Kidney epithelial cell (primary cell): ENCODE measurements at regions not wholly inside any gene's neighbourhood (a gene's known extent, or its start where the extent isn't known, plus 50 kb on each side); places are given as distances from the start of the nearest gene placed in this dataset.

Experiments
- DNase-seq: peaks from one replicate; pipeline ENCODE4 v3.0.0-alpha.2; 2010; ENCODE audit warnings: low read depth
- H3K27me3 ChIP-seq: 2 replicates; pipeline ENCODE4 v1.6.0; 2011; ENCODE audit warnings: low read length; ENCODE audit not compliant: control insufficient read depth, insufficient read depth
- H3K36me3 ChIP-seq: 2 replicates; pipeline ENCODE4 v1.5.1; 2011; ENCODE audit warnings: low read length; ENCODE audit not compliant: control insufficient read depth, insufficient read depth
- H3K4me3 ChIP-seq: 2 replicates; pipeline ENCODE4 v1.5.1; 2011; ENCODE audit warnings: low read depth, mild to moderate bottlenecking, control low read depth, low read length
- TF ChIP-seq, protein P1 (sequence below): IDR thresholded peaks from 2 replicates; pipeline ENCODE4 v1.5.1; 2011; ENCODE audit warnings: mild to moderate bottlenecking, moderate library complexity, low read length, control low read depth, inconsistent platforms; ENCODE audit not compliant: insufficient read depth, poor library complexity, severe bottlenecking

DNA sequence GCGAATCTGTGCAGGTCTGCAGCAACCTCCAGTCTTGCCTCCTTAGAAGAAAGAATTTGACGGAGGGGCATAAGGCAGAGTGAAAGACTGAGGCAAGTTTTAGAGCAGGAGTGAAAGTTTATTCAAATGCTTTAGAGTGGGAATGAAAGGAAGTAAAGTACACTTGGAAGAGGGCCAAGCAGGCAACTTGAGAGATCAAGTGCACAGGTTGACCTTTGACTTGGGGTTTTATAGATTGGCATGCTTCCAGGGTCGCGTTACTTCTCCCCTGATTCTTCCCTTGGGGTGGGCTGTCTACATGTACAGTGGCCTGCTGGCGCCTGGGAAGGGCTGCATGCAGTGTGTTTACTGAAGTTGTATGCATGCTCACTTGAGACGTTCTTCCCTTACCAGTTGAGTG, 127.2 kb upstream of the FER start:
- TF ChIP-seq, protein P1, sequence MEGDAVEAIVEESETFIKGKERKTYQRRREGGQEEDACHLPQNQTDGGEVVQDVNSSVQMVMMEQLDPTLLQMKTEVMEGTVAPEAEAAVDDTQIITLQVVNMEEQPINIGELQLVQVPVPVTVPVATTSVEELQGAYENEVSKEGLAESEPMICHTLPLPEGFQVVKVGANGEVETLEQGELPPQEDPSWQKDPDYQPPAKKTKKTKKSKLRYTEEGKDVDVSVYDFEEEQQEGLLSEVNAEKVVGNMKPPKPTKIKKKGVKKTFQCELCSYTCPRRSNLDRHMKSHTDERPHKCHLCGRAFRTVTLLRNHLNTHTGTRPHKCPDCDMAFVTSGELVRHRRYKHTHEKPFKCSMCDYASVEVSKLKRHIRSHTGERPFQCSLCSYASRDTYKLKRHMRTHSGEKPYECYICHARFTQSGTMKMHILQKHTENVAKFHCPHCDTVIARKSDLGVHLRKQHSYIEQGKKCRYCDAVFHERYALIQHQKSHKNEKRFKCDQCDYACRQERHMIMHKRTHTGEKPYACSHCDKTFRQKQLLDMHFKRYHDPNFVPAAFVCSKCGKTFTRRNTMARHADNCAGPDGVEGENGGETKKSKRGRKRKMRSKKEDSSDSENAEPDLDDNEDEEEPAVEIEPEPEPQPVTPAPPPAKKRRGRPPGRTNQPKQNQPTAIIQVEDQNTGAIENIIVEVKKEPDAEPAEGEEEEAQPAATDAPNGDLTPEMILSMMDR, result no peak
- DNase-seq, result no peak
- H3K36me3 ChIP-seq, result no peaks in the 10 kb centered on the region

DNA sequence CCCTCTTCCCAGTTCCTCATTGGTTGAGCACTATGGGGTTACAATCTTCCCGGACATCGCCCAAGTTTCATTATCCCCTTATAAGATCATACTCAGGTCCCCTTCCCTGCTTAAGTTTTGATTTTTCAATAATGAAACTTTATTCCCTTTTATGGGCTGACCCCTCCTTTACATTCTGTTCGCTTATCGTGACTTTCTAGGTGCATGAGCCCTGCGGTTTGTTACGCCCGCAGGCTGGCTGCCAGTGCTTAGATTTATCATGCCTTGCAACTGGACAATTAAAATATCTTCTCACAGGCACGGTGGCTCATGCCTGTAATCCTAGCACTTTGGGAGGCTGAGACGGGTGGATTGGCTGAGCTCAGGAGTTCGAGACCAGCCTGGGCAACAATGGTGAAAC, 127.9 kb upstream of the FER start:
- no peaks in the 10 kb centered on the region for H3K27me3 ChIP-seq
- no peak overlapping the region for H3K4me3 ChIP-seq
- DNase-seq, result no peak
- H3K36me3 ChIP-seq, result no peaks in the 10 kb centered on the region
- TF ChIP-seq, protein P1, result no peak

More for the DNA sequence above, 127.2 kb upstream of the FER start:
- Histone ChIP-seq H3K4me3 (no peak overlapping the region), H3K27me3 (no peaks in the 10 kb centered on the region)

DNA sequence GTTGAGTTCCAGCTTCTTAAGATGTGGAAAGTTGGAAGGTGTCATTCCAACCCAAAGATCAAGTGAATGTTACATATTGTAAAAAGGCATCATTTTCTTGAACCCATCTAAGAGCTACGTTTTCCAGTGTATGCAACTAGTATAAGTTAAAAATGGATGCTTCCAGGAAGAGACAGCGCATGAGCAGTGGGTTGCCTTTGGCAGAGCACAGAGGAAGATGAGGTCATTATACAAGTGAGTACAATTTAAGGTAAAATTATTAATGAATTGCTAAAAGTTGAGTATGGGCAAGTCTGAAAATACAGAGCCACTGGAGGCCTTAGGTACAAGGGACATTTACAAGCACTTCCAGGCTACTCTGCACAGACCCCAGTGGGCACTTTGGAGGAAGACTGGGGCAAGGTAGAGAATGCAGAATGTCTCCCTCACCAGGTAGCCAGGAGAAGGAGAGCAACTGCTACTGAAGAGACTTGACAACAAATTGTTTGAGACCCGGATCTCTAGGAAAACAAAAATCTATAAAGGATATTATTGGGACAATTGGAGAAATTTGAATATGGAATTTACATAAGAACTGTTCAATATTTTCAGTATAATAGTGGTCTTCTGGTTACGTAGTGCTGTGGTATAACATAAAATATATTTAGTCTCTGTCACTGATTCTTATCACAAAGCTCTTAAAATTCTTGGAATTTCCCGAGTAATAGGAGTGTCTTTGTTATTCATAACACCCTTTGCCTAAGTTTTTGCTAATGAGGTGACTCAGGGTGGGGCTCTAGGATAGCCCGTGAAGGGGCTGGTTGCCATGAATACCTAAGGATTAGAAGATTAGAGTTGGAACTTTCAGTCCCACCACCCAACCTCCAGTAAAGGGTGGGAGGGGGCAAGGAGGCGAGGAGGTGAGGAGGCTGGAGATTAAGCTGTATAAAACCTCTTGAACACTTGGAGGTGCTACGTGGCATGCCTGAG, 129.9 kb upstream of the FER start:
- TF ChIP-seq, protein P1, result no peak
- no peaks in the 10 kb centered on the region for H3K36me3 ChIP-seq
- no peak for DNase-seq
- H3K27me3 ChIP-seq, result no peaks in the 10 kb centered on the region
- H3K4me3 ChIP-seq, result no peak overlapping the region

DNA sequence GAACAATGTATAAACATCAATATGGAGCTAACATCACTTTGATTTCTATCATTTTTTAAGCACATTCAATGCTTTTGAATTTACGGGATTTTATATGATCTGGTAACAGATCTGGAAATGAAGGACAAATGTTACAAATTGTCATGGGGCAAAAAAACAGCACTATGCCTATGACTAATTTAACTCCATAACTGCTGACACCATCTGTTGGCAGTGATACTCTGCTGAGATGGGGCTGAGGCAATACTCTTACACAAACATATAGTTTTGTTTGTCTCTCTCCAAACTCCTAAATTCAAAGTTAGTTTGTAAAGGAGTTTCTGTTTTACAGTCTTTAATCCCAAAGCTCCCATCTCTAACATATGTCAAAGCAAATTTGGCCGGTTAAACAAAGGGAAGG, 132.5 kb upstream of the FER start:
- no peak for DNase-seq
- H3K27me3 ChIP-seq, result no peaks in the 10 kb centered on the region
- TF ChIP-seq, protein P1, result no peak
- no peak overlapping the region for H3K4me3 ChIP-seq
- H3K36me3 ChIP-seq, result no peaks in the 10 kb centered on the region

DNA sequence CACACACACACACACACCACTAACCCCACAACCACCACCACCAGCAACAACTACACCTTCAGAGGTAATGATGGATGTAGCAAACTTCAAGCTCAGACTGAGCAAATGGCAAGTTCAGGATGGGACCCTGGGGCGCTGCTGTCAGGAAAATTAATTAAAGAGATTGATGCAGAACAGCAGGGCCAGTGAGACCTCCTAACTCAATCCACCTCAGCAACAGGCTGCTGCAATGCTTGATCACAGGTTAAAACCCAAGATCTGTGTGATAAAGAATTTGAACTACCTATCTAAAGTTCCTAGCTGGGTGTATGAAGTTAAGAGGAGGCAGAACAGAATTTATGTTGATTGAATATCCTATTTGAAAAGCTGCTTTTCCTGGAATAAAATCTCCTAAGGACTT, 140.3 kb upstream of the FER start:
- TF ChIP-seq, protein P1, result no peak
- Histone ChIP-seq H3K27me3 (no peaks in the 10 kb centered on the region), H3K4me3 (no peak overlapping the region), H3K36me3 (no peaks in the 10 kb centered on the region)
- DNase-seq, result no peak

DNA sequence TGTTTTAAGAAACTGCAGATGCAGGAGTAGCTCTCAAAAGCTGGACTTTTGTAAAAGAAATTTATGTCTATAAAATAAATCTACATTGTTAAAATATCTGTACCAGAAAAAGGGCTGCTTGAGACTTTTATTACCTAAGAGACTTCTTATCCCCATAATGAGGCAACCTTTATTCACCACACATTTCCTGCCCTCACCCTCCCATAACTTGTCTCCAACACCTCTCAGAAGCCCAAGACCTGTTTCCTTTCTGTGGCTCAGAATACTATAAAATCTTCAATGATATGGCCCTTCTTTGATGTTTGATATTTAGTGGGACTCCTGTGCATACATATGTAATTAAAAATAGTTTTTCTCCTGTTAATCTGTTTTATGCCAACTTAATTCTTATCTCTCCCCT, 141.5 kb upstream of the FER start:
- Histone ChIP-seq H3K27me3 (no peaks in the 10 kb centered on the region), H3K4me3 (no peak overlapping the region), H3K36me3 (no peaks in the 10 kb centered on the region)
- TF ChIP-seq, protein P1, result no peak
- no peak for DNase-seq
